ENCODE measurements at regions not wholly inside any gene's neighbourhood (a gene's known extent, or its start where the extent isn't known, plus 50 kb on each side); places are given as distances from the start of the nearest gene placed in this dataset.

DNA sequence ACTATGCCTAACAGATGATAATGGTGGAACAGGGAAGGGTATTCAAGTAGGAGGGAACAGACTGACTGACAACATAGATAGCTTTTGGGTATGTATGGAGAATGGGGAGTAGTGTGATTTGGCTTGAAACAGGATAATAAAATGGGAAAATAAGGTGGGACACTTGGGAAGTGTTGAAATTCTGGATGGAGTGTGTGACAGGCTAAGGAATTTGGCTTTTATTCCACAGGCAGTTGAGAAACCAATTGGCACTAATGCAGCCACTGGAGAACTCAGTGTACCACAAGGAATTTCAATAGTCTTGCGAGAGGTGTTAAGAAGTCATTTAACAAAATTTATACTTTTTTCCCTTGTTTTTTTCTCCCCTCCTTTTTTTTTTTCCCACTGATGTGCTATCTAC, 153.5 kb upstream of the ELAVL2 start:
- TF ChIP-seq, protein P1, sequence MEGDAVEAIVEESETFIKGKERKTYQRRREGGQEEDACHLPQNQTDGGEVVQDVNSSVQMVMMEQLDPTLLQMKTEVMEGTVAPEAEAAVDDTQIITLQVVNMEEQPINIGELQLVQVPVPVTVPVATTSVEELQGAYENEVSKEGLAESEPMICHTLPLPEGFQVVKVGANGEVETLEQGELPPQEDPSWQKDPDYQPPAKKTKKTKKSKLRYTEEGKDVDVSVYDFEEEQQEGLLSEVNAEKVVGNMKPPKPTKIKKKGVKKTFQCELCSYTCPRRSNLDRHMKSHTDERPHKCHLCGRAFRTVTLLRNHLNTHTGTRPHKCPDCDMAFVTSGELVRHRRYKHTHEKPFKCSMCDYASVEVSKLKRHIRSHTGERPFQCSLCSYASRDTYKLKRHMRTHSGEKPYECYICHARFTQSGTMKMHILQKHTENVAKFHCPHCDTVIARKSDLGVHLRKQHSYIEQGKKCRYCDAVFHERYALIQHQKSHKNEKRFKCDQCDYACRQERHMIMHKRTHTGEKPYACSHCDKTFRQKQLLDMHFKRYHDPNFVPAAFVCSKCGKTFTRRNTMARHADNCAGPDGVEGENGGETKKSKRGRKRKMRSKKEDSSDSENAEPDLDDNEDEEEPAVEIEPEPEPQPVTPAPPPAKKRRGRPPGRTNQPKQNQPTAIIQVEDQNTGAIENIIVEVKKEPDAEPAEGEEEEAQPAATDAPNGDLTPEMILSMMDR (IDR thresholded peaks at IDR 0.05; ENCODE audit: poor library complexity, severe bottlenecking) = no peak
- no peak for TF ChIP-seq POLR2AphosphoS5 (IDR thresholded peaks at IDR 0.05)
- TF ChIP-seq EP300 (conservative IDR thresholded peaks at IDR 0.05; ENCODE audit: poor library complexity, severe bottlenecking) = no peak
- TF ChIP-seq SMC3 (conservative IDR thresholded peaks at IDR 0.05; ENCODE audit: poor library complexity) = no peak
- no peak for TF ChIP-seq TAF1 (IDR thresholded peaks at IDR 0.05; ENCODE audit: low read depth)
- TF ChIP-seq EZH2 (IDR thresholded peaks at IDR 0.05; ENCODE audit: borderline replicate concordance, insufficient read depth, low read length, poor library complexity, severe bottlenecking) = no peak
- TF ChIP-seq, protein P2, sequence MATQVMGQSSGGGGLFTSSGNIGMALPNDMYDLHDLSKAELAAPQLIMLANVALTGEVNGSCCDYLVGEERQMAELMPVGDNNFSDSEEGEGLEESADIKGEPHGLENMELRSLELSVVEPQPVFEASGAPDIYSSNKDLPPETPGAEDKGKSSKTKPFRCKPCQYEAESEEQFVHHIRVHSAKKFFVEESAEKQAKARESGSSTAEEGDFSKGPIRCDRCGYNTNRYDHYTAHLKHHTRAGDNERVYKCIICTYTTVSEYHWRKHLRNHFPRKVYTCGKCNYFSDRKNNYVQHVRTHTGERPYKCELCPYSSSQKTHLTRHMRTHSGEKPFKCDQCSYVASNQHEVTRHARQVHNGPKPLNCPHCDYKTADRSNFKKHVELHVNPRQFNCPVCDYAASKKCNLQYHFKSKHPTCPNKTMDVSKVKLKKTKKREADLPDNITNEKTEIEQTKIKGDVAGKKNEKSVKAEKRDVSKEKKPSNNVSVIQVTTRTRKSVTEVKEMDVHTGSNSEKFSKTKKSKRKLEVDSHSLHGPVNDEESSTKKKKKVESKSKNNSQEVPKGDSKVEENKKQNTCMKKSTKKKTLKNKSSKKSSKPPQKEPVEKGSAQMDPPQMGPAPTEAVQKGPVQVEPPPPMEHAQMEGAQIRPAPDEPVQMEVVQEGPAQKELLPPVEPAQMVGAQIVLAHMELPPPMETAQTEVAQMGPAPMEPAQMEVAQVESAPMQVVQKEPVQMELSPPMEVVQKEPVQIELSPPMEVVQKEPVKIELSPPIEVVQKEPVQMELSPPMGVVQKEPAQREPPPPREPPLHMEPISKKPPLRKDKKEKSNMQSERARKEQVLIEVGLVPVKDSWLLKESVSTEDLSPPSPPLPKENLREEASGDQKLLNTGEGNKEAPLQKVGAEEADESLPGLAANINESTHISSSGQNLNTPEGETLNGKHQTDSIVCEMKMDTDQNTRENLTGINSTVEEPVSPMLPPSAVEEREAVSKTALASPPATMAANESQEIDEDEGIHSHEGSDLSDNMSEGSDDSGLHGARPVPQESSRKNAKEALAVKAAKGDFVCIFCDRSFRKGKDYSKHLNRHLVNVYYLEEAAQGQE (IDR thresholded peaks at IDR 0.05; ENCODE audit: borderline replicate concordance) = no peak
- no peak for TF ChIP-seq RAD21 (conservative IDR thresholded peaks at IDR 0.05)
